ENCODE measurements at regions not wholly inside any gene's neighbourhood (a gene's known extent, or its start where the extent isn't known, plus 50 kb on each side); places are given as distances from the start of the nearest gene placed in this dataset.

DNA sequence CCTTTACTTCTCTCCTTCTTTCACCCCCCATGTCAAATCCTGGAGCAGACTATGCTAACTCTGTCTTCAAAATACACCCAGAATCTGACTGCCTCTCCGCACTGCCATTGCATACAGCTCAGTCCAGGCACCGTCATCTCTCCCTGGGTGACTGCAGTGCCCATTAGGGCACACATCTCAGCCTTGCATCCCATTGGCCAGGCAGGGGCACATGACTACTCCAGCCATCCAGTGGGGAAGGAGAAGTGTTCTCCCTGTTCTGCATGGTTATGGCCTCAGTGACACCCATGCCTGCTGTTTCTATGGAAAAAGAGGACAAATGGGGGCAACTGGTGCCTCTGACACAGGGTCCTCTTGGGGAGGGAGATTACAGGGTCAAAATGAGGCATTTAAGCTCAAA lies 270.5 kb downstream of the MATN1 start:
- H3K36me3 ChIP-seq (replicated peaks) = no peaks in the 10 kb centered on the region
- TF ChIP-seq, protein P1, sequence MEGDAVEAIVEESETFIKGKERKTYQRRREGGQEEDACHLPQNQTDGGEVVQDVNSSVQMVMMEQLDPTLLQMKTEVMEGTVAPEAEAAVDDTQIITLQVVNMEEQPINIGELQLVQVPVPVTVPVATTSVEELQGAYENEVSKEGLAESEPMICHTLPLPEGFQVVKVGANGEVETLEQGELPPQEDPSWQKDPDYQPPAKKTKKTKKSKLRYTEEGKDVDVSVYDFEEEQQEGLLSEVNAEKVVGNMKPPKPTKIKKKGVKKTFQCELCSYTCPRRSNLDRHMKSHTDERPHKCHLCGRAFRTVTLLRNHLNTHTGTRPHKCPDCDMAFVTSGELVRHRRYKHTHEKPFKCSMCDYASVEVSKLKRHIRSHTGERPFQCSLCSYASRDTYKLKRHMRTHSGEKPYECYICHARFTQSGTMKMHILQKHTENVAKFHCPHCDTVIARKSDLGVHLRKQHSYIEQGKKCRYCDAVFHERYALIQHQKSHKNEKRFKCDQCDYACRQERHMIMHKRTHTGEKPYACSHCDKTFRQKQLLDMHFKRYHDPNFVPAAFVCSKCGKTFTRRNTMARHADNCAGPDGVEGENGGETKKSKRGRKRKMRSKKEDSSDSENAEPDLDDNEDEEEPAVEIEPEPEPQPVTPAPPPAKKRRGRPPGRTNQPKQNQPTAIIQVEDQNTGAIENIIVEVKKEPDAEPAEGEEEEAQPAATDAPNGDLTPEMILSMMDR (IDR thresholded peaks at IDR 0.05; ENCODE audit: low read depth, low read length, missing control alignments) = no peak
- in situ Hi-C loops (cut with HindIII; ENCODE audit: low pct_ligation_motif_present, low sequenced_read_pairs) = no loop called here
- DNase-seq = no peak
- no peaks in the 10 kb centered on the region for H3K27me3 ChIP-seq (replicated peaks)
- no peak overlapping the region for H3K4me3 ChIP-seq (ENCODE audit: low read depth, low read length)
- no peak overlapping the region for H3K27ac ChIP-seq

DNA sequence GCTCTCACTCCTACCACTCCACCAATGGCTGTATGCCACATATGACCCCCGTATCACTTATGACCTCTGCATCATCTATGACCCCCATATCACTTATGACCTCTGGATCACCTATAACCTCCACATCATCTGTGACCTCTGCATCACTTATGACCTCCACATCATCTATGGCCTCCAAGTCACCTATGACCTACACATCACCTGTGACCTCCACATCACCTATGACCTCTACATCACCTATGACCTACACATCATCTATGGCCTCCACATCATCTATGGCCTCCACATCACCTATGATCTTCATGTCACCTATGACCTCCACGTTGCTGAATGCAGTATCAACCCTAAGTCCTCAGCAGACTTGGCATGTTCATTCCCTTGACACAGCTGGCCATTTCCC lies 271.2 kb downstream of the MATN1 start:
- Histone ChIP-seq H3K27ac (no peak overlapping the region), H3K4me3 (ENCODE audit: low read depth, low read length) (no peak overlapping the region), H3K36me3 (replicated peaks) (no peaks in the 10 kb centered on the region), H3K27me3 (replicated peaks) (no peaks in the 10 kb centered on the region)
- DNase-seq = no peak
- TF ChIP-seq, protein P1 (IDR thresholded peaks at IDR 0.05; ENCODE audit: low read depth, low read length, missing control alignments) = no peak
- in situ Hi-C loops (cut with HindIII; ENCODE audit: low pct_ligation_motif_present, low sequenced_read_pairs) = no loop called here

DNA sequence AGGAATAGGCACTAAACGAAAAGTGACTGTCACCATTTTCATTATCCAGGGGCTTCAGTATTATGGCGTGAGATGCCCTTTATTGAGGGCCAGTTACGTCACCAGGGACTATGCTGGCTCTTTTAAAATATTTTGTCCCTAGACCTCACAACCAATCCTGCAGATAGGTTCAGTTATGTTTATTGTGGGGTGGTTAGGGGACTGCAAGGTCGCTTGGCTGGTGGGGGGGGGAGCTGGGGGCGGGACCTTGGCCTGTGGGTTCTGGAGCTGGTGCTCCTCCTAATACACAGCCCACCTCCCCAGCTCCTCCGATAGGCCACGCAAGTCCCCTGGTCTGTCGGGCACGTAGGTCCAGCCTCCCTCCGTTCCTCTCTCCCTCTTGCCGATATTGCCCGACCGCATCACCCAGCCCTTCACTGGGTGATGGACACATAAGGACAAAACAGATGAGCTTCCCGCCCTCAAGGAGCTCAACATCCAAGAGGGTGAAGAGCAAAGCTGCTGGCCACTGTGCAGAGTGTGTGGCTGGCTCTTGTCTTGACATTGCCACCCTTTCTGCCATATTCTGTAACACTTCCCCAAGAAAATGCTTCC lies 271.8 kb downstream of the MATN1 start:
- TF ChIP-seq, protein P1 (IDR thresholded peaks at IDR 0.05; ENCODE audit: low read depth, low read length, missing control alignments) = no peak
- no peaks in the 10 kb centered on the region for H3K36me3 ChIP-seq (replicated peaks)

DNA sequence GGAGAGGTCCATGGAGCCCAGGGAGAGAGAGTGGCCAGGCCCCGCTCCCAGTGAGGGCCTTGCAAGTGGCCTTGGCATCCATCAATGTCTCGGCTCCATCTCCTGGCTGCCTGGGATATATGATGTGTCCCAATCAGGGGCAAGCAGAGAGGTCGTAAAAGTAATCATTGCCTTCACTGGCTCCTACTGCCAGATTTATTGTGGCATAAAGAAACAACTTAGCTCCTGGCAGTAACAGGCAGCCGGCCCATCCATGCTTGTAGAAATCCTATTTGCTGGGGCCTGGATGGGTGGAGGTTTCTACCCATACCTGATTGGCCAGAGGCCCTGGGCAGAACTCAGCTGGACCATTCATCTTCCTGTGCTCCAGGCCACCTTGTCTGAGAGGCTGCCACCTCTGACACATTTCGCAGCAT lies 272.6 kb downstream of the MATN1 start:
- Histone ChIP-seq H3K36me3 (replicated peaks) (no peaks in the 10 kb centered on the region), H3K4me3 (ENCODE audit: low read depth, low read length) (no peak overlapping the region), H3K27me3 (replicated peaks) (no peaks in the 10 kb centered on the region), H3K27ac (no peak overlapping the region)
- DNase-seq = no peak
- in situ Hi-C loops (cut with HindIII; ENCODE audit: low pct_ligation_motif_present, low sequenced_read_pairs) = no loop called here
- TF ChIP-seq, protein P1 (IDR thresholded peaks at IDR 0.05; ENCODE audit: low read depth, low read length, missing control alignments) = no peak

More for the DNA sequence above, 271.8 kb downstream of the MATN1 start:
- Histone ChIP-seq H3K27ac (no peak overlapping the region), H3K4me3 (ENCODE audit: low read depth, low read length) (no peak overlapping the region), H3K27me3 (replicated peaks) (no peaks in the 10 kb centered on the region)
- in situ Hi-C loops (cut with HindIII; ENCODE audit: low pct_ligation_motif_present, low sequenced_read_pairs) = no loop called here
- DNase-seq = no peak

DNA sequence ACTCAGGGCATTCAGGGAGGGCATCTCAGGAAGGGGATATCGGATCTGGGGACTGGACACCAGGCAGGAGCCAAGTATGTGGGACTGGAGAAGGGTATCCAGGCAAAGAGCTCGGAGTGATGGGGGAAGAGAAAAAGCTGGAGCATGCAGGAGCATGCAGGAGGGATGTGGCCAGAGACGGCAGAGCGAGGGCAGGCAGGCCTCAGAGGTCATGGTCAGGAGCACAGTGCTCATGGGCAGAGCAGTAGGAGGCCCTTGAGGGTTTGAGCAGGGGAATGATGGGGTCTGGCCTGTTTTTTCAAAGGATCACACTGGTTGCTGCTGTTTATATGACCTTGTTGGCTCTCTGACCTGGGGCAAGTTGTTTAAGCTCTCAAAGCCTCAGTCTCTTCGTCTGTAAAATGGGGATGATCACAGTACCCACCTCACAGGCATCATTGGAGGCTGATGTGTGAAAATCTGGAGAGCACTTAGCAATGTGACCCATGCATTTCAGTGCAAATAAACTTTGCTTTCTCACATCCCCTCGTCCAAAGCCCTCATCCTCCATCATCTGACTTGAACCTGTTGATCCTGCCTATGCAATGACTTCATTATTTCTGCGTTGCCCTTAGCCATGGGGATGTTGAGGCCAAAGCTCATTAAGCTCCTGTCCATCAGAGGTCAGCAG lies 273.1 kb downstream of the MATN1 start:
- H3K36me3 ChIP-seq (replicated peaks) = no peaks in the 10 kb centered on the region
- H3K27ac ChIP-seq = no peak overlapping the region
- in situ Hi-C loops (cut with HindIII; ENCODE audit: low pct_ligation_motif_present, low sequenced_read_pairs) = no loop called here
- H3K4me3 ChIP-seq (ENCODE audit: low read depth, low read length) = no peak overlapping the region
- TF ChIP-seq, protein P1 (IDR thresholded peaks at IDR 0.05; ENCODE audit: low read depth, low read length, missing control alignments) = no peak
- no peaks in the 10 kb centered on the region for H3K27me3 ChIP-seq (replicated peaks)
- no peak for DNase-seq
